Loucy (cell line): ENCODE measurements at regions not wholly inside any gene's neighbourhood (a gene's known extent, or its start where the extent isn't known, plus 50 kb on each side); places are given as distances from the start of the nearest gene placed in this dataset.

Experiments used
- EZH2phosphoT487 ChIP-seq: fragments of 200-600 bp; IDR thresholded peaks from 2 replicates; pipeline ENCODE4 v1.6.1; 2018; ENCODE audit warnings: antibody characterized with exemption, mild to moderate bottlenecking, moderate library complexity, borderline replicate concordance
- TF ChIP-seq, protein P1 (sequence below): fragments of 200-600 bp; sonication (generic); conservative IDR thresholded peaks from 2 replicates; pipeline ENCODE4 v1.5.1; 2014; ENCODE audit warnings: mild to moderate bottlenecking, antibody characterized with exemption, low read length

DNA sequence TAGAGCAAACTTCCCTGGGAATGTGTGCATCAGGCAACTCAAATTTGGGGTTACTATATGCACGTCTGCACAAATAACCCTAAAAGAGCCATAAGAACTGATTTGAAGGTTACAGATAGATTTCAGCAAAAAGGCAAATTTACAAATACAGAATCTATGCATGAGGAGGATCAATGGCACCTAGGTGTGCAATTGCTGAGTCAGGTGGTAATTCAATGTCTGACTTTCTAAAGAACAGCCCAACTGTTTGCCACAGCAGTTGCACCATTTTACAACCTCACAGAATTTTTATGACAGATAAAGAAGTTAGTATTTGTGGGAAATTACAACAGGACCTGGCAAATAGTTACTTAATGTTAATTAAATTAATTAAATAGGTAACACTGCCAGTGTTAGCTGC is 405.5 kb downstream of the TMEM114 start:
- TF ChIP-seq, protein P1, sequence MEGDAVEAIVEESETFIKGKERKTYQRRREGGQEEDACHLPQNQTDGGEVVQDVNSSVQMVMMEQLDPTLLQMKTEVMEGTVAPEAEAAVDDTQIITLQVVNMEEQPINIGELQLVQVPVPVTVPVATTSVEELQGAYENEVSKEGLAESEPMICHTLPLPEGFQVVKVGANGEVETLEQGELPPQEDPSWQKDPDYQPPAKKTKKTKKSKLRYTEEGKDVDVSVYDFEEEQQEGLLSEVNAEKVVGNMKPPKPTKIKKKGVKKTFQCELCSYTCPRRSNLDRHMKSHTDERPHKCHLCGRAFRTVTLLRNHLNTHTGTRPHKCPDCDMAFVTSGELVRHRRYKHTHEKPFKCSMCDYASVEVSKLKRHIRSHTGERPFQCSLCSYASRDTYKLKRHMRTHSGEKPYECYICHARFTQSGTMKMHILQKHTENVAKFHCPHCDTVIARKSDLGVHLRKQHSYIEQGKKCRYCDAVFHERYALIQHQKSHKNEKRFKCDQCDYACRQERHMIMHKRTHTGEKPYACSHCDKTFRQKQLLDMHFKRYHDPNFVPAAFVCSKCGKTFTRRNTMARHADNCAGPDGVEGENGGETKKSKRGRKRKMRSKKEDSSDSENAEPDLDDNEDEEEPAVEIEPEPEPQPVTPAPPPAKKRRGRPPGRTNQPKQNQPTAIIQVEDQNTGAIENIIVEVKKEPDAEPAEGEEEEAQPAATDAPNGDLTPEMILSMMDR = no peak
- no peak for TF ChIP-seq EZH2phosphoT487
